ENCODE measurements at regions not wholly inside any gene's neighbourhood (a gene's known extent, or its start where the extent isn't known, plus 50 kb on each side); places are given as distances from the start of the nearest gene placed in this dataset.

DNA sequence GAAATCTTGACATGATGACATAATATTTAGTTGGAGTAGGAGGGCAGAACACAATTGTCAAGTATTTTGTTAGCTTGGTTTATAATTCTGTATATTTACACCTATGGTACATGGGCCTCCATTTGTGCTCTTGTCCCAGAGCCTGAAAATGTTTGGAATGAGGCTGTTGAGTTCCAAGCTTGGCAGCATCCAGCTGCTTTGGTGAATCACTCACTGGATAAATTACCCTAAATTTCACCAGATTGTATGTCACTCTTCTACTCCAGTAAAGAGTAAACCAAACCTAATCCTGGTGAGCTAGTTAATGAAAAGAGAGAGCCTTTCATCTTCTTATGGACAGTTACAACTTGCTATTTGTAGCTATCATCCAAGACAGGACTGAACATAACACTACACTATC is 928.7 kb downstream of the DIPK2A start:
- TF ChIP-seq, protein P1, sequence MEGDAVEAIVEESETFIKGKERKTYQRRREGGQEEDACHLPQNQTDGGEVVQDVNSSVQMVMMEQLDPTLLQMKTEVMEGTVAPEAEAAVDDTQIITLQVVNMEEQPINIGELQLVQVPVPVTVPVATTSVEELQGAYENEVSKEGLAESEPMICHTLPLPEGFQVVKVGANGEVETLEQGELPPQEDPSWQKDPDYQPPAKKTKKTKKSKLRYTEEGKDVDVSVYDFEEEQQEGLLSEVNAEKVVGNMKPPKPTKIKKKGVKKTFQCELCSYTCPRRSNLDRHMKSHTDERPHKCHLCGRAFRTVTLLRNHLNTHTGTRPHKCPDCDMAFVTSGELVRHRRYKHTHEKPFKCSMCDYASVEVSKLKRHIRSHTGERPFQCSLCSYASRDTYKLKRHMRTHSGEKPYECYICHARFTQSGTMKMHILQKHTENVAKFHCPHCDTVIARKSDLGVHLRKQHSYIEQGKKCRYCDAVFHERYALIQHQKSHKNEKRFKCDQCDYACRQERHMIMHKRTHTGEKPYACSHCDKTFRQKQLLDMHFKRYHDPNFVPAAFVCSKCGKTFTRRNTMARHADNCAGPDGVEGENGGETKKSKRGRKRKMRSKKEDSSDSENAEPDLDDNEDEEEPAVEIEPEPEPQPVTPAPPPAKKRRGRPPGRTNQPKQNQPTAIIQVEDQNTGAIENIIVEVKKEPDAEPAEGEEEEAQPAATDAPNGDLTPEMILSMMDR (IDR thresholded peaks at IDR 0.05; ENCODE audit: low read length) = no peak
- no peak for TF ChIP-seq EZH2 (IDR thresholded peaks at IDR 0.05; ENCODE audit: borderline replicate concordance, low read length)
